GM19023 (cell line): ENCODE measurements at regions not wholly inside any gene's neighbourhood (a gene's known extent, or its start where the extent isn't known, plus 50 kb on each side); places are given as distances from the start of the nearest gene placed in this dataset.
"Not testable (repeated sequence)": the region's sequence is repeated elsewhere in the genome, so short reads cannot be mapped to it uniquely, and the experiment has no call there.

Experiments used
- ATAC-seq: cut with Tn5 transposase; IDR thresholded peaks from one replicate; pipeline ENCODE4 v1.9.1; 2021; ENCODE audit warnings: mild to moderate bottlenecking, moderate library complexity; ENCODE audit not compliant: unreplicated experiment

- not testable (repeated sequence) for ATAC-seq
These were observed 133.7 kb upstream of the ANK3 start for GRCh38 chr10:60523371-60523770.

- ATAC-seq, result no peak
These were observed 132.9 kb upstream of the ANK3 start for GRCh38 chr10:60522617-60523016.

GRCh38 chr10:60521974-60522405, 132.3 kb upstream of the ANK3 start:
- ATAC-seq, result no peak

GRCh38 chr10:60518745-60519144, 129.1 kb upstream of the ANK3 start:
- ATAC-seq, result no peak

GRCh38 chr10:60517805-60518204, 128.1 kb upstream of the ANK3 start:
- no peak for ATAC-seq

GRCh38 chr10:60513281-60513680, 123.6 kb upstream of the ANK3 start:
- no peak for ATAC-seq

- ATAC-seq, result no peak
These were observed 122.0 kb upstream of the ANK3 start for GRCh38 chr10:60511477-60512229.

GRCh38 chr10:60508831-60509230, 119.2 kb upstream of the ANK3 start:
- ATAC-seq, result no peak

GRCh38 chr10:60508037-60508436, 118.4 kb upstream of the ANK3 start:
- ATAC-seq, result no peak

- no peak for ATAC-seq
These were observed 112.9 kb upstream of the ANK3 start for GRCh38 chr10:60502621-60503020.

GRCh38 chr10:60498985-60499384, 109.3 kb upstream of the ANK3 start:
- no peak for ATAC-seq

- no peak for ATAC-seq
These were observed 107.7 kb upstream of the ANK3 start for GRCh38 chr10:60497364-60497763.

GRCh38 chr10:60496181-60496580, 106.5 kb upstream of the ANK3 start:
- no peak for ATAC-seq

- ATAC-seq, result no peak
These were observed 105.8 kb upstream of the ANK3 start for GRCh38 chr10:60495338-60496055.

GRCh38 chr10:60494774-60495173, 105.1 kb upstream of the ANK3 start:
- no peak for ATAC-seq

- no peak for ATAC-seq
These were observed 101.5 kb upstream of the ANK3 start for GRCh38 chr10:60491162-60491561.

GRCh38 chr10:60490013-60490412, 100.3 kb upstream of the ANK3 start:
- ATAC-seq, result no peak

GRCh38 chr10:60488111-60488669, 98.5 kb upstream of the ANK3 start:
- ATAC-seq, result no peak

GRCh38 chr10:60487543-60487942, 97.9 kb upstream of the ANK3 start:
- ATAC-seq, result no peak

GRCh38 chr10:60485025-60485424, 95.3 kb upstream of the ANK3 start:
- ATAC-seq, result no peak

GRCh38 chr10:60480865-60481563, 91.3 kb upstream of the ANK3 start:
- no peak for ATAC-seq
